ENCODE measurements at regions not wholly inside any gene's neighbourhood (a gene's known extent, or its start where the extent isn't known, plus 50 kb on each side); places are given as distances from the start of the nearest gene placed in this dataset.

DNA sequence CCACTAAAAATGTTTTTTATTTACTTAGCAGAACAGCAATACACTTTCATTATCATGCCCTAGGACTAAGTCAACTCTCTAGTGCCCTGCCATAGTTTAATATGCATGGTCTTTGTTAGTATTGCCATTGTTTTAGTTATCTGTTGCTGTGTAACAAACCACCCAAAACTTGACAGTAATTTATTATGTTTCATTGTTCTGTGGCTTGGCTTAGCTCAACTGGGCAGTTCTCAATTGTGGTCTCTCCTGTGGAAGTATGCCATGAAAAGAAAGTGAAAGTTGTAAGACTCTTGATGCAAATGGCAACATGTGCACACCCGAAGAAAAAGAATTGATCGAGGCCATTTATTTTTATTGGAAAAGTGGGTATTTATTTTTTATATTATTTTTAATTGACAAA lies 206.3 kb upstream of the KCTD3 start:
- no peak overlapping the region for H3K27ac Mint-ChIP-seq
- no peaks in the 10 kb centered on the region for H3K4me1 Mint-ChIP-seq (ENCODE audit: low read depth)
- no peaks in the 10 kb centered on the region for H3K36me3 Mint-ChIP-seq (ENCODE audit: low read depth)
- ATAC-seq (no peak), DNase-seq (no peak)
- H3K4me3 Mint-ChIP-seq = no peak overlapping the region
- H3K27me3 Mint-ChIP-seq (ENCODE audit: low read depth) = no peaks in the 10 kb centered on the region
- POLR2A ChIA-PET = no interaction called here
- no peaks in the 10 kb centered on the region for H3K9me3 Mint-ChIP-seq (ENCODE audit: insufficient read depth)
- CTCF ChIA-PET = no interaction called here

DNA sequence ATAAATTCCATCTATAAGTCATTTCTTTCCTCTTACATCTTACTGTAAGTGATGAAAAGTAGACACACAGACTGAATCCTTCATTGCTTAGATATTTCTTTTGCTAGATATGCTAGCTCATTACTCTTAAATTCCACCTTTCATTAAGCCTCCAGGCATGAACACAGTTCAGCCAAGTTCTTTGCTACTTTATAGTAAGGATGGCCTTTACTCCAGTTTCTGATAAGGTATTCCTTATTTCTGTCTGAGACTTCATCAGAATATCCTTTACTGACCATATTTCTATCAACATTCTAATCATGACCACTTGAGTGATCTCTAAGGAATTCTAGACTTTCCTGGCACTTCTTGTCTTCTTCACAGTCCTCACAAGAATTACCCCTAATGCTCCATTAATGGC lies 191.7 kb upstream of the KCTD3 start:
- H3K36me3 Mint-ChIP-seq (ENCODE audit: low read depth) = no peaks in the 10 kb centered on the region
- POLR2A ChIA-PET = no interaction called here
- H3K4me1 Mint-ChIP-seq (ENCODE audit: low read depth) = no peaks in the 10 kb centered on the region

DNA sequence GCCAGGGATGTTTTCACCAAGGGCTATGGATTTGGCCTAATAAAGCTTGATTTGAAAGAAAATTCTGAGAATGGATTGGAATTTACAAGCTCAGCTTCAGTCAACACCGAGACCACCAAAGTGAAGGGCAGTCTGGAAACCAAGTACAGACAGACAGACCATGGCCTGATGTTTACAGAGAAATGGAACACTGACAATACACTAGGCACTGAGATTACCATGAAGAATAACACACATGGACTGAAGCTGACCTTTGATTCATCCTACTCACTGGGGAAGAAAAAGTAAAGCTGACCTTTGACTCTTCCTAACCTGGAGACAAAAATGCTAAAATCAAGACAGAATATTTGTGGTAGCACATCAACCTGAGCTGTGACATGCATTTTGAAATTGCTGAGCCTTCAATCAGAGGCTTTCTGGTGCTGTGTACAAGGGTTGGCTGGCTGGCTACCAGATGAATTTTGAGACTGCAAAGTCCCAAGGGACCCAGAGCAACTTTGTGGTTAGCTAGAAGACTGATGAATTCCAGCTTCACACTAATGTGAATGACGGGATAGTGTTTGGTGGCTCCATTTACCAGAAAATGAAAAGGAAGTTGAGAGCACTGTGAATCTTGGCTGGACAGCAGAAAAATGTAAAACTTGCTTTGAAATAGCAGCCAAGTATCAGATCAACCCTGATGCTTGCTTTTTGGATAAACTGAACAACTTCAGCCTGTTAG lies 190.4 kb upstream of the KCTD3 start:
- Mint-ChIP-seq H3K4me3 (no peak overlapping the region), H3K36me3 (ENCODE audit: low read depth) (no peaks in the 10 kb centered on the region), H3K27me3 (ENCODE audit: low read depth) (no peaks in the 10 kb centered on the region), H3K9me3 (ENCODE audit: insufficient read depth) (no peaks in the 10 kb centered on the region), H3K4me1 (ENCODE audit: low read depth) (no peaks in the 10 kb centered on the region), H3K27ac (no peak overlapping the region)
- CTCF ChIA-PET = no interaction called here
- POLR2A ChIA-PET = no interaction called here
- no peak for ATAC-seq
- DNase-seq = no peak

More for the DNA sequence above, 191.7 kb upstream of the KCTD3 start:
- ATAC-seq (no peak), DNase-seq (no peak)
- H3K9me3 Mint-ChIP-seq (ENCODE audit: insufficient read depth) = no peaks in the 10 kb centered on the region
- no peak overlapping the region for H3K4me3 Mint-ChIP-seq
- no peaks in the 10 kb centered on the region for H3K27me3 Mint-ChIP-seq (ENCODE audit: low read depth)
- CTCF ChIA-PET = no interaction called here
- H3K27ac Mint-ChIP-seq = no peak overlapping the region

DNA sequence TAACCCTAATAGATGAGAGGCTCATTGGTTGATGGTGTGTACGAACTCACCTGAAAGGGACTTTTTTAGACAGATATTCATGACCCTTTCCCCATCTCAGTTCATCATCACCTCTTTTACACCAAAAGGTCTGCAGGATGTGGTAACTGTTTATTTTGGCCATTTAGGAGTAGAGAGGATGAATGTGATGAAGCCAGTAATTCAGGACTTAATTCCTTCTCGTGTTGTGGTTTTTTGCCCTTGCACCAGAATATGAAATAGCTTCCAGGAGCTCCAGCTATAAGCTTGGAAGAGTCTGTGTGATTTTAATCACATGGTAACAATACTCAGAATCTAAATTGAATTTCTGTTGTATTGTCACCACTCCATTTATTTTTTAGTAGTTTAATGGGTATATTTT lies 189.4 kb upstream of the KCTD3 start:
- ChIA-PET POLR2A (no interaction called here), CTCF (no interaction called here)
- H3K4me1 Mint-ChIP-seq (ENCODE audit: low read depth) = no peaks in the 10 kb centered on the region
- DNase-seq (no peak), ATAC-seq (no peak)
- H3K36me3 Mint-ChIP-seq (ENCODE audit: low read depth) = no peaks in the 10 kb centered on the region
- H3K9me3 Mint-ChIP-seq (ENCODE audit: insufficient read depth) = no peaks in the 10 kb centered on the region
- no peak overlapping the region for H3K27ac Mint-ChIP-seq
- no peaks in the 10 kb centered on the region for H3K27me3 Mint-ChIP-seq (ENCODE audit: low read depth)
- no peak overlapping the region for H3K4me3 Mint-ChIP-seq

DNA sequence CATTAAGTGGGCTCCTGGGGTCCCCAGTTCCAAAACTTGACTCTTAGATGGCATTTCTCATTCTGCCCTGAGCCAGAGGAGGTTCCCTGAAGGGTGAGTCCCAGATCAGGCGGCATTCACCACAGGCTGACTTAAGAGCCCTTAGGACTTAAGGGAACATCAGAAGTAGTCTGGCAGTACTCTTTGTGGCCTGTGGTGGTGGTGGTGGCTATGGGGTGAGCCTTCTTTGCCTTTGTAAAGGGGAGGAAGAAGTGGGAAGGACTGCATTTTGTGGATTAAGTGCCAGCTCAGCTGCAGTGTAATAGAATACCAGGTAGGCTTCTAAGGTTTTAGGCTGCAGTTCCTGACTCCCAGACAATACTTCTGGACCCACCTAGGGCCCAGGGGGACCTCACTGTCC lies 186.5 kb upstream of the KCTD3 start:
- CTCF ChIA-PET = no interaction called here
- Mint-ChIP-seq H3K4me3 (no peak overlapping the region), H3K36me3 (ENCODE audit: low read depth) (no peaks in the 10 kb centered on the region), H3K4me1 (ENCODE audit: low read depth) (no peaks in the 10 kb centered on the region), H3K9me3 (ENCODE audit: insufficient read depth) (no peaks in the 10 kb centered on the region), H3K27ac (no peak overlapping the region), H3K27me3 (ENCODE audit: low read depth) (no peaks in the 10 kb centered on the region)
- POLR2A ChIA-PET = no interaction called here
- ATAC-seq (no peak), DNase-seq (no peak)

DNA sequence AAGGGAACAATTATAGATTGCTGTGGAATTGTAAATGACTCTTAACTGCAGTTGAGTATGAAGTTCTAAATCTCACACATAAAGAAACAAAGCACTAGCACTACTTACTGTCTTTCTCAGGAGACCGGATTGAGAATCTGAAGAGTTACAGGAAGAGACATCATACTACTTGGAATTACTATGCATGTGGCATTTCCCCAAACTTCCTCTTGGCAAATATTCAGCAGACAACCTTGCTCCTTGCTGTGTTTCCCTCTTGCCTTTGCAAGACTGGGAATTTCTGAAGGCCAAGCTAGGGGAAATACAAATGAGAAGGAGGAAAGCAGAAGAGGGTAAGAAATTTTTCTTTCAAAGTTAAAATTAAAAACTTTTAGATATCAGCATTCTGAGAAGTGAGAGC lies 173.6 kb upstream of the KCTD3 start:
- Mint-ChIP-seq H3K27ac (no peak overlapping the region), H3K4me3 (no peak overlapping the region)
- ATAC-seq = no peak

DNA sequence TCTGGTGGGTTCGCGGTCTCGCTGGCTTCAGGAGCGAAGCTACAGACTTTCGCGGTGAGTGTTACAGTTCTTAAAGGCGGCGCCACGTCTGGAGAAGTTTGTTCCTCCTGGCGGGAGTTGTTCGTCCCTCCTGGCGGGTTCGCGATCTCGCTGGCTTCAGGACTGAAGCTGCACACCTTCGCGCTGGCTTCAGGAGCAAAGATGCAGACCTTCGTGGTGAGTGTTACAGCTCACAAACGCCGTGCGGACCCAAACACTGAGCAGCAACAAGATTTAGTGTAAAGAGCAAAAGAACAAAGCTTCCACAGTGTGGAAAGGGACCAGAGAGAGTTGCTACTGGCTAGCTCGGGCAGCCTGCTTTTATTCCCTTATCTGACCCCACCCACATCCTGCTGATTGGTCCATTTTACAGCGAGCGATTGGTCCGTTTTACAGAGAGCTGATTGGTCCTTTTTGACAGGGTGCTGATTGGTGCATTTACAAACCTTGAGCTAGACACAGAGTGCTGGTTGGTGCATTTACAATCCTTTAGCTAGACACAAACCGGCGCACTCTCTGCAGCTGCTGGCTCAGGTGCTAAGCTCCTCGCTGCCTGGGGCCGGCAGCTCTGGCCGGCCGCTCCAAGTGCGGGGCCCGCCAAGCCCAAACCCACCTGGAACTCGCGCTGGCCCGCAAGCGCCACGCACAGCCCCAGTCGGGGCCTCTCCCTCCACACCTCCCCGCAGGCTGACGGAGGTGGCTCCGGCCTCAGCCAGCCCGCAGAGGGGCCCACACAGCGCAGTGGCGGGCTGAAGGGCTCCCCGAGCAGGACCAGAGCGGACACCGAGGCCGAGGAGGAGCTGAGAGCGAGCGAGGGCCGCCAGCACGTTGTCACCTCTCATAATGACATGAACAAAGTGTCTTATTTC lies 172.8 kb upstream of the KCTD3 start:
- H3K4me1 Mint-ChIP-seq (ENCODE audit: low read depth) = no peaks in the 10 kb centered on the region
- ChIA-PET CTCF (no interaction called here), POLR2A (no interaction called here)
- DNase-seq (no peak), ATAC-seq (no peak)
- H3K27ac Mint-ChIP-seq = no peak overlapping the region
- H3K36me3 Mint-ChIP-seq (ENCODE audit: low read depth) = no peaks in the 10 kb centered on the region
- H3K4me3 Mint-ChIP-seq = no peak overlapping the region
- no peaks in the 10 kb centered on the region for H3K27me3 Mint-ChIP-seq (ENCODE audit: low read depth)
- H3K9me3 Mint-ChIP-seq (ENCODE audit: insufficient read depth) = peaks cover 4% of the 10 kb centered on the region

More for the DNA sequence above, 173.6 kb upstream of the KCTD3 start:
- CTCF ChIA-PET = no interaction called here
- Mint-ChIP-seq H3K27me3 (ENCODE audit: low read depth) (no peaks in the 10 kb centered on the region), H3K9me3 (ENCODE audit: insufficient read depth) (peaks cover 4% of the 10 kb centered on the region), H3K36me3 (ENCODE audit: low read depth) (no peaks in the 10 kb centered on the region), H3K4me1 (ENCODE audit: low read depth) (no peaks in the 10 kb centered on the region)
- POLR2A ChIA-PET = no interaction called here
- DNase-seq = no peak

DNA sequence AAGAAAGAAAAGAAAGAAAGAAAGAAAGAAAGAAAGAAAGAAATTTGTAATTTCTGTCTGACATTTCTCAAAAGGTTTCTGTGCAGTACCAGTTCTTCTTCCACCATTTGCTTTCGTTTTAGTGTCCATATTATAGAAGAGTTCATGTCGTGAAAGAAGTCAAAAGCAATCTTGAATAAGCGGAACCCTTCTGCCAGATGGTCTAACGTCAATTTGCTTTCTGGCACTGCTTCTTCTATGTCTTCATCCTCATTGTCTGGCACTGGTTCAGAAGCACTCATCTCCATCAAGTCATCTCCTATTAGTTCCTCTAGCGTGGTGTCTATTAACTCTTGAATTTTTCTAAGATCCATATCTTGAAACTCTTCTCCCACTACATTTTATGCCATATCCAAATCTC lies 170.0 kb upstream of the KCTD3 start:
- H3K4me1 Mint-ChIP-seq (ENCODE audit: low read depth) = no peaks in the 10 kb centered on the region
- no peak overlapping the region for H3K4me3 Mint-ChIP-seq
- ChIA-PET CTCF (no interaction called here), POLR2A (no interaction called here)
- H3K27me3 Mint-ChIP-seq (ENCODE audit: low read depth) = no peaks in the 10 kb centered on the region
- peaks cover 4% of the 10 kb centered on the region for H3K9me3 Mint-ChIP-seq (ENCODE audit: insufficient read depth)
- no peak for ATAC-seq
- DNase-seq = no peak
- H3K36me3 Mint-ChIP-seq (ENCODE audit: low read depth) = no peaks in the 10 kb centered on the region
- H3K27ac Mint-ChIP-seq = no peak overlapping the region

DNA sequence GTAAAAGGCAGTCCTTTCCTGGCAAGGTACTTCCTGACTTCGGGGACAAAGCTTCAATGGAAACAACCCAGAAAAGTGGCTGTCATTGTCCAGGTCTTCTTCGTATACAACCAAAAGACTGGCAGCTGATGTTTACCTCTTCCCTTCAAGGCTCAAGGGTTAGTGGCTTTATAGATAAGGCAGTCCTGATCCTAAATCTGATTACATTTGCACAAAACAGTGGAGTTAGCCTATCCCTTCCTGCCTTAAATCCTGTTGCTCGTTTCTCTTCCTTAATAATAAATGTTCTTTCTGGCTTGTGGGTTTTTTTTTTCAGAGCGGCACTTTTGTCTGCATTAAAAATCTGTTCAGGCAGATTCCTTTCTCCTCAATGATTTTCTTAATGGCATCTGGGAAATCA lies 169.3 kb upstream of the KCTD3 start:
- ATAC-seq (no peak), DNase-seq (no peak)
- Mint-ChIP-seq H3K4me1 (ENCODE audit: low read depth) (no peaks in the 10 kb centered on the region), H3K36me3 (ENCODE audit: low read depth) (no peaks in the 10 kb centered on the region), H3K4me3 (no peak overlapping the region), H3K27me3 (ENCODE audit: low read depth) (no peaks in the 10 kb centered on the region), H3K9me3 (ENCODE audit: insufficient read depth) (peaks cover 4% of the 10 kb centered on the region), H3K27ac (no peak overlapping the region)
- ChIA-PET POLR2A (no interaction called here), CTCF (no interaction called here)

DNA sequence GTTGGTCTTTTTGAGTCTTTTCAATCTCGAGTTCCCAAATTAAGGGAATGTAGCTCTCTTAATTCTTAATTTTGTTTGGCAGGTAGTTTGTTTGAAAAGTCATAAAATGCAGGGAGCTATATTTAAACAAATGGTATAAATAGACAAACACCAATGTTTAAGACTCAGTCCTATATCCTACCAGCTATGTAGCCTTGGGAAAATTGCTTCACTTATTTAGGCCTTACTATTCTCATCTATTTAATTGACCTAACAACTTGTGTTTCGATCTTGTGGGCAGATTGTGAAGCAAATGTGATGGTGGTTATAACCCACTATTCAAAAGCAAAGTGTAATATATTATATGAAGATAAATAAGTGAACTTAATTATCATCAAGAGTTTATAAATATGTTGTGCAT lies 167.3 kb upstream of the KCTD3 start:
- ChIA-PET CTCF (no interaction called here), POLR2A (no interaction called here)
- Mint-ChIP-seq H3K9me3 (ENCODE audit: insufficient read depth) (no peaks in the 10 kb centered on the region), H3K27ac (no peak overlapping the region), H3K27me3 (ENCODE audit: low read depth) (no peaks in the 10 kb centered on the region), H3K4me3 (no peak overlapping the region), H3K4me1 (ENCODE audit: low read depth) (no peaks in the 10 kb centered on the region), H3K36me3 (ENCODE audit: low read depth) (no peaks in the 10 kb centered on the region)
- no peak for ATAC-seq
- DNase-seq = no peak

DNA sequence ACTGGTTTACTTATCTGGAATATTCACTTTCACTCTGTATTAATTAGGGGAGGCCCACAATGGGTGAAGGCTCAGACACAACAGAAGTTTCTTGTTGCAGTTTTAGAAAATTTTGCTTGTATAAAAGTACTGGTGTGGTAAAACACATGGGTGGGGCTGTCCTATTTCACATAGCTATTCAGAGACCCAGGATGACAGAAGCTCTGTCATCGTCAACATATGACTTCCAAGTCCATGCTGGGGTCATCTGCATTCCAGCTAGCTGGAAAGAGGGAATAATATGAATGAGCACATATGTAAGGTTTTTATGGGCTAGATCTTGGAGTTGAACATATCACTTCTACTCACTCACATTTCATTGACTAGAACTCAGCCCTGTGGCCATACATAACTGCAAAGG lies 166.4 kb upstream of the KCTD3 start:
- no peaks in the 10 kb centered on the region for H3K27me3 Mint-ChIP-seq (ENCODE audit: low read depth)
- H3K9me3 Mint-ChIP-seq (ENCODE audit: insufficient read depth) = no peaks in the 10 kb centered on the region
- H3K36me3 Mint-ChIP-seq (ENCODE audit: low read depth) = no peaks in the 10 kb centered on the region
- POLR2A ChIA-PET = no interaction called here
- H3K4me3 Mint-ChIP-seq = no peak overlapping the region
- H3K27ac Mint-ChIP-seq = no peak overlapping the region
- ATAC-seq (no peak), DNase-seq (no peak)
- H3K4me1 Mint-ChIP-seq (ENCODE audit: low read depth) = no peaks in the 10 kb centered on the region
- CTCF ChIA-PET = no interaction called here

DNA sequence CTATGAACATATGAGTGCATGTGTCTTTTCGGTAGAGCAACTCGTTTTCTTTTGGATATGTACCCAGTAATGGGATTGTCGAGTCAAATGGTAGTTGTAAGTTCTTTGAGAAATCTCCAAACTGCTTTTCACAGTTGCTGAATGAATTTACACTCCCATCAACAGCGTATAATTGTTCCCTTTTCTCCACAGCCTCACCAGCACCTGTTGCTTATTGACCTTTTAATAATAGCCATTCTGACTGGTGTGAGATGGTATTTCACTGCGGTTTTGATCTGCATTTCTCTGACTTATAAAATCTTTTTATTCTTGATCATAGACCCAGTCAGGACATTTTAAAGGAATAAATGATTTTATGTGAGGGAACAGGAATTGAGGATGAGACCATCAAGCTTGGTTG lies 165.0 kb upstream of the KCTD3 start:
- POLR2A ChIA-PET = no interaction called here
- Mint-ChIP-seq H3K36me3 (ENCODE audit: low read depth) (no peaks in the 10 kb centered on the region), H3K27me3 (ENCODE audit: low read depth) (no peaks in the 10 kb centered on the region), H3K4me3 (no peak overlapping the region), H3K27ac (no peak overlapping the region), H3K9me3 (ENCODE audit: insufficient read depth) (no peaks in the 10 kb centered on the region), H3K4me1 (ENCODE audit: low read depth) (no peaks in the 10 kb centered on the region)
- DNase-seq (no peak), ATAC-seq (no peak)
- CTCF ChIA-PET = no interaction called here

DNA sequence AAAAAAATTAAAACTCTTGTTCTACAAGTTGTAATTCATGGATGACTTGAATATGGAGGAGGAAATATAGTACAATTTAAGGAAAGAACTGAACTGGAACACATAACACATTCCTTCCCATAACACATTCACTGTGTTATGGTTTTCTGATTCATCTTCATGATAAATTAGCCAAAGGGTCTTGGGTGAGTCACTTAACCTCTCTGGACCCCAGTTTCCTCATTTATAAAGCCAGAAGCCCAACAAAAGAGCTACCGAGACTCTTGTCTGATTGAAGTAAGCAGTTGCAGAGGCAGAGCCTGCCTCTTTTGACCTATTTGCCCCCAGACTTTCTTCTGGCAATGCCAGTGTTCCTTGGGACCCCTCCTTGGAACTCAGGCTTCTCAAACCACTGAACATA lies 161.9 kb upstream of the KCTD3 start:
- Mint-ChIP-seq H3K4me3 (no peak overlapping the region), H3K27ac (no peak overlapping the region), H3K9me3 (ENCODE audit: insufficient read depth) (no peaks in the 10 kb centered on the region), H3K36me3 (ENCODE audit: low read depth) (no peaks in the 10 kb centered on the region), H3K4me1 (ENCODE audit: low read depth) (no peaks in the 10 kb centered on the region), H3K27me3 (ENCODE audit: low read depth) (no peaks in the 10 kb centered on the region)
- POLR2A ChIA-PET = no interaction called here
- CTCF ChIA-PET = no interaction called here
- no peak for DNase-seq
- no peak for ATAC-seq

All from activated CD8-positive, alpha-beta T cell treated with anti-CD3 and anti-CD28 coated beads, Interleukin-2, amount 10 ng/mL, durations not matched to agents 7 days and 5 days (primary cell).